MCF 10A (cell line): ENCODE measurements at regions not wholly inside any gene's neighbourhood (a gene's known extent, or its start where the extent isn't known, plus 50 kb on each side); places are given as distances from the start of the nearest gene placed in this dataset.
"Not testable (repeated sequence)": the region's sequence is repeated elsewhere in the genome, so short reads cannot be mapped to it uniquely, and the experiment has no call there.

Source experiments
- BruUV-seq: library from RNA; stranded (reverse); fragments of 400-500 nt; replicated peaks from 2 replicates; lab custom pipeline; 2021; lab: Mats Ljungman, UMichigan
- CTCF ChIA-PET: fragments of 300-600 bp; sonication (Branson Sonifier 250); formaldehyde crosslinking; extraction: SDS; loops from one replicate; lab custom pipeline; 2021; ENCODE audit warnings: antibody characterized with exemption, inconsistent platforms; lab: Yijun Ruan, JAX
- POLR2A ChIA-PET: fragments of 300-600, 350-650 bp; sonication (Branson Sonifier 250); formaldehyde crosslinking; extraction: SDS; loops from one replicate; lab custom pipeline; 2020; ENCODE audit warnings: antibody characterized with exemption, inconsistent platforms; lab: Yijun Ruan, JAX
- DNase-seq: peaks from one replicate; pipeline ENCODE4 v3.0.0-alpha.2; 2018; ENCODE audit not compliant: unreplicated experiment
- H3K27ac Mint-ChIP-seq: one replicate; pipeline ENCODE4 v1.8.0; 2022; ENCODE audit warnings: mild to moderate bottlenecking, low read depth, mixed read lengths; ENCODE audit not compliant: unreplicated experiment
- H3K27me3 Mint-ChIP-seq: one replicate; pipeline ENCODE4 v1.8.0; 2022; ENCODE audit warnings: mixed read lengths; ENCODE audit not compliant: insufficient read depth, unreplicated experiment
- H3K36me3 Mint-ChIP-seq: one replicate; pipeline ENCODE4 v1.8.0; 2022; ENCODE audit warnings: mild to moderate bottlenecking, moderate library complexity, mixed read lengths; ENCODE audit not compliant: insufficient read depth, unreplicated experiment
- H3K4me1 Mint-ChIP-seq: one replicate; pipeline ENCODE4 v1.8.0; 2022; ENCODE audit warnings: mixed read lengths; ENCODE audit not compliant: insufficient read depth, unreplicated experiment
- H3K4me3 Mint-ChIP-seq: one replicate; pipeline ENCODE4 v1.8.0; 2022; ENCODE audit warnings: mild to moderate bottlenecking, moderate library complexity, mixed read lengths; ENCODE audit not compliant: unreplicated experiment
- H3K9me3 Mint-ChIP-seq: one replicate; pipeline ENCODE4 v1.8.0; 2022; ENCODE audit warnings: mixed read lengths; ENCODE audit not compliant: unreplicated experiment
- intact Hi-C: fragments of 100-400 bp; cut with micrococcal nuclease; formaldehyde crosslinking; loops from 2 replicates; pipeline ENCODE4 v1.14.1; 2022
- TF ChIP-seq, protein P1 (sequence below): fragments of 200-600 bp; IDR thresholded peaks from one replicate; pipeline ENCODE4 v1.8.0; 2022; ENCODE audit warnings: antibody characterized with exemption, mild to moderate bottlenecking; ENCODE audit not compliant: unreplicated experiment

DNA sequence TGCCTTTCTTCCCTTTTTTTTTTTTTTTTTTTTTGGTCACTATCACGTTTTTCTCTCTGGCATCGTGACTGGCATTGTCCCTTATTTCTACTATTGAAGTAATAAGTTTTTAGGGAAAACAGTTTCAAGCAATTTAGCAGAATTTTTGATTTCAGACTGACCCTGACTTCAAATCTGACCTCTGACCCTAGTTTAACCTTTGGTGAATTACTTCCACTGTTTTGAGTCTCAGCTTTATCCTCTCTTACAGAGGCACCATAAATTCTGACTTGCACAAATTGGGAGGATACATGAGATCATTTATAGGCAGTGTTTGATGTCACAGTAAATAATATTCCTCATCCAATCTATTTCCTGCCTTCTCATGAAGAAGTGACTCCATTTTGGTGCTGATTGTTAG is 187.0 kb downstream of the FASLG start:
- Mint-ChIP-seq H3K27me3 (no peaks in the 10 kb centered on the region), H3K9me3 (no peaks in the 10 kb centered on the region), H3K4me3 (no peak overlapping the region), H3K27ac (no peak overlapping the region), H3K4me1 (no peaks in the 10 kb centered on the region), H3K36me3 (no peaks in the 10 kb centered on the region)
- DNase-seq: no peak
- POLR2A ChIA-PET: interaction anchor here (0.5 kb wide), 1 partner anchor 127 kb away, joined by 4 read pairs; no protein-coding TSS in a partner anchor
- BruUV-seq: no TSS peak
- TF ChIP-seq, protein P1, sequence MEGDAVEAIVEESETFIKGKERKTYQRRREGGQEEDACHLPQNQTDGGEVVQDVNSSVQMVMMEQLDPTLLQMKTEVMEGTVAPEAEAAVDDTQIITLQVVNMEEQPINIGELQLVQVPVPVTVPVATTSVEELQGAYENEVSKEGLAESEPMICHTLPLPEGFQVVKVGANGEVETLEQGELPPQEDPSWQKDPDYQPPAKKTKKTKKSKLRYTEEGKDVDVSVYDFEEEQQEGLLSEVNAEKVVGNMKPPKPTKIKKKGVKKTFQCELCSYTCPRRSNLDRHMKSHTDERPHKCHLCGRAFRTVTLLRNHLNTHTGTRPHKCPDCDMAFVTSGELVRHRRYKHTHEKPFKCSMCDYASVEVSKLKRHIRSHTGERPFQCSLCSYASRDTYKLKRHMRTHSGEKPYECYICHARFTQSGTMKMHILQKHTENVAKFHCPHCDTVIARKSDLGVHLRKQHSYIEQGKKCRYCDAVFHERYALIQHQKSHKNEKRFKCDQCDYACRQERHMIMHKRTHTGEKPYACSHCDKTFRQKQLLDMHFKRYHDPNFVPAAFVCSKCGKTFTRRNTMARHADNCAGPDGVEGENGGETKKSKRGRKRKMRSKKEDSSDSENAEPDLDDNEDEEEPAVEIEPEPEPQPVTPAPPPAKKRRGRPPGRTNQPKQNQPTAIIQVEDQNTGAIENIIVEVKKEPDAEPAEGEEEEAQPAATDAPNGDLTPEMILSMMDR: no peak
- CTCF ChIA-PET: interaction anchor here (0.5 to 1.6 kb wide), 6 partner anchors 8 to 494 kb away, joined by 3 to 6 read pairs (median 3); no protein-coding TSS in a partner anchor
- intact Hi-C loops: no loop called here

DNA sequence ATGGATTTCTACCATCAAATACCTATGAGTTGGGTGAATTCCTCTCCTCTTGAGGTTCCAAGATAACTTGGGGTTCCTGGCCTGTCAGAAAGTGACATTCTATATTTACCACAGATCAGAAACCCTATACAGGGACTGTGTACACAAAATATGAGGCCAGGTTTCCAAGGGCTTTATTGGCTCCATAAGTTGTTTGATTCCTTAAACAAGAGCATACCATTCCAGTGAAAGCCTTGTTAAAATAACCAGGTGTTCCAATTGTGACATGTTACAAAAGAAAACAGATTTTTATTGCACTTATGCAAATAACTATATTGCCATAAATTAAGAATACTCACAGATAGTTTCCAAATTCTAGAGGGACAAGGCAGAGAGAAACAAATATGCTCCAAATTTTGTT is 188.9 kb downstream of the FASLG start:
- intact Hi-C loops, H3K27ac Mint-ChIP-seq, H3K4me1 Mint-ChIP-seq, H3K36me3 Mint-ChIP-seq, BruUV-seq, H3K27me3 Mint-ChIP-seq, H3K9me3 Mint-ChIP-seq, H3K4me3 Mint-ChIP-seq, DNase-seq: not testable (repeated sequence)
- POLR2A ChIA-PET: interaction anchor here (0.6 kb wide), 1 partner anchor 1021 kb away, joined by 3 read pairs; no protein-coding TSS in a partner anchor
- CTCF ChIA-PET: interaction anchor here (0.7 to 0.8 kb wide), 2 partner anchors 94 to 1975 kb away, joined by 3 to 4 read pairs; no protein-coding TSS in a partner anchor

DNA sequence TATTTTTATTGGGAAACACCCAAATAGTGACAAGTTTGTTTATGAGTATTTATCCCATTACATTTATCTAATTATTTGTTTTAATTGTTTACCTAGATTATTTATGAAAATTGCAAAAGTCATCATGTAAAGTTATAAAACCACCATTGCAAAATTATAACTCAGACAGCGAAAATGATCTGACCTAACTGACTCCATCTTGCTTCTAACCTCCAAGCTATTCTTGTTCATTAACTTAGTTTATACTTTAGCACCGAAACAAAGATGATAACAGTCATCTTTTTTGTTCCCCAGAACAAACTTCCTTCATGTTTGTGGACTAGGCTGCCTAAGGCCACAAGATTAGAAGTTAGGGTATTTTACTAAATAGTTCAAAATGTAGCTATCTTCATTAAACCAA is 190.8 kb downstream of the FASLG start:
- no TSS peak for BruUV-seq
- peaks cover 1% of the 10 kb centered on the region for H3K36me3 Mint-ChIP-seq
- ChIA-PET POLR2A (no interaction called here), CTCF (interaction anchor here (1.2 kb wide), 1 partner anchor 11 kb away, joined by 3 read pairs; no protein-coding TSS in a partner anchor)
- peaks cover 2% of the 10 kb centered on the region for H3K9me3 Mint-ChIP-seq
- no peak overlapping the region for H3K4me3 Mint-ChIP-seq
- H3K27ac Mint-ChIP-seq: no peak overlapping the region
- intact Hi-C loops: no loop called here
- no peak for DNase-seq
- no peaks in the 10 kb centered on the region for H3K27me3 Mint-ChIP-seq
- no peaks in the 10 kb centered on the region for H3K4me1 Mint-ChIP-seq
- TF ChIP-seq, protein P1: no peak

DNA sequence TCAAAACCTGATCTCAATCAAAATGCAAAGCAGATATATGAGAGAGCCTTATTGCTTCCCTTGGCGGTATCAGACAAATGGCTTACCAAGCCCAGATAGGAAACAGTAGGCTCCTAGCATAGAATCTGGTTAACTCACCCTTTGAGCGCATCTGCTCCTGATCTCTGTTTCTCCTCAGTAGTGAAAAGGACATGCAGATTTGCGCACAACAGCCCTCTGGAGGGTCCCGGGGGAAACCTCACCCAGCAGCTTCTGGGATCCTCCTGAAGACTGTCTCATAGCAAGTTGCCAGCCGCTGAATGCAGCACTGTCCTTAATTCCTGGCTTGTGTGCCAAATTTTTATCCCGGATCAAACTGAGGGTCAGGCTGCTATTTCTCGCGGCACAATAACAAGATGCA is 192.2 kb downstream of the FASLG start:
- ChIA-PET POLR2A (no interaction called here), CTCF (interaction anchor here (1.2 kb wide), 1 partner anchor 11 kb away, joined by 5 read pairs; no protein-coding TSS in a partner anchor)
- intact Hi-C loops: no loop called here
- no peak overlapping the region for H3K4me3 Mint-ChIP-seq
- peaks cover 6% of the 10 kb centered on the region for H3K36me3 Mint-ChIP-seq
- H3K4me1 Mint-ChIP-seq: no peaks in the 10 kb centered on the region
- TF ChIP-seq, protein P1: no peak
- no peak for DNase-seq
- H3K9me3 Mint-ChIP-seq: peaks cover 7% of the 10 kb centered on the region
- no peak overlapping the region for H3K27ac Mint-ChIP-seq
- no TSS peak for BruUV-seq
- no peaks in the 10 kb centered on the region for H3K27me3 Mint-ChIP-seq
